GM12872 (cell line): ENCODE measurements at regions not wholly inside any gene's neighbourhood (a gene's known extent, or its start where the extent isn't known, plus 50 kb on each side); places are given as distances from the start of the nearest gene placed in this dataset.

Experiments
- CTCF ChIP-seq: IDR thresholded peaks from 3 replicates; pipeline ENCODE4 v1.5.1; 2011; ENCODE audit warnings: low read depth, mild to moderate bottlenecking, low read length, moderate library complexity; ENCODE audit not compliant: insufficient read depth

GRCh38 chr22:27560781-27561180 lies 240.8 kb downstream of the MN1 start:
- no peak for TF ChIP-seq CTCF

DNA sequence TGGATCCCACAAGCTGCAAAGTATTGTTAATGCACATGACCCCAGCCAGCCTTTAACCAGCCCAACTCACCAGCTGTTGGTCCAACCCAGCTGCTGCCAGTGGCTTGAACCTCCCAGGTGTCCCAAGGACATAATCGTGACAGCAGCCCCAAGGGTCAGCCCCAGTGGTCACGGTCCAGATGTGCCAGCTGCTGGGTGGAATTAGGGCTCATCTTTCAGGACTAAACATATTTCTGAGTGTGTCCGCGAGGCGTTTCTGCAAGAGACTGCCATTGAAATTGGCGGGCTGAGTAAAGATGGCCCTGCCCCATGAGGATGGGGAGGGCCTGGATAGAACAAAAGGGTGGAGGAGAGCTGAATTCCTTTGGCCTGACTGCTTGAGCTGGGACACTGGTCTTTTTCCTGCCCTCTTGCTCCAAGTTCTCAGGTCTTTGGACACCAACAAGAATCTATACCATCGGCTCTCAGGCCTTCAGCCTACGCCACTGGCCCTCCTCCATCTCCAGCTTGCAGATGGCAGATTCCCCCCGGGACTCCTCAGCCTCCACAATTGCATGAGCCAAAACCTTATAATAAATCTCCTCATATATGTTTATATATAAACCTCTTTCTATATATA lies 240.2 kb downstream of the MN1 start:
- TF ChIP-seq CTCF, result no peak

DNA sequence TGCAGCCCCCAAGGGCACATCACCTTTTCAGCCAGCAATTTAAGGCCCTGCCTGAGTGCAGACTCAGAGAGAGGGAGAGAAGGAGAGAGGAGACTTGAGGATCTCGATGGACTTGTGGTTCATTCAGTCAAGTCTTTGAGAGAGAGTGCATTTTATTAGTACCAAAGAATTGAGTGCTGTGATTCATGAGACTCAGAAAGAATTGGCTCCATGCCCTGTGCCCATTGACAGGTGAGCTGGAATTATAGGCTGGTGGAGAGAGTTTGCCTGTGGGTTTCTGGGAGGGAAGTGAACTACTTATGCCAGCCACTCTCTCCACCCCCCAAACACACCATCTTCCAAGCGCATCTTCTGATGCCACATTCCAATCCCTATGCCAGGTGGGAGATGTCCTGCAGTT lies 236.8 kb downstream of the MN1 start:
- TF ChIP-seq CTCF, result no peak

- no peak for TF ChIP-seq CTCF
Measured at GRCh38 chr22:27566602-27567001, 235.0 kb downstream of the MN1 start.

DNA sequence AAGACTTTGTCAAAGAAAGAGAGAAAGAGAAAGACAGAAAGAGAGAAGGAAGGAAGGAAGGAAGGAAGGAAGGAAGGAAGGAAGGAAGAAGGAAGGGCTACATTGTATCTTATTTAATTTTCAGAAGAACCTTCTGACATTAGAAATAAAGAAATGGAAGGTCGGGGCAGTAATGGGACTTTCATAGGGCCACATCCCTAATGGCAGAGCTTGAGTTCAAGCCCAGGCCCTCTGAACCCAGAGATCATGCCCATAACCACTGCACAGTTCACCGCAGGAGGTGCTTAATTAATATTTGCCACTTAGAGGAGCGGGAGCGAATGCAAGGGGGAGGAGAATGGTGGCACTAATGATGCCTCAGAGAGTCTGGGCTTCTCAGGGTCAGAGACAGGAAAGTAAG lies 233.3 kb downstream of the MN1 start:
- no peak for TF ChIP-seq CTCF

DNA sequence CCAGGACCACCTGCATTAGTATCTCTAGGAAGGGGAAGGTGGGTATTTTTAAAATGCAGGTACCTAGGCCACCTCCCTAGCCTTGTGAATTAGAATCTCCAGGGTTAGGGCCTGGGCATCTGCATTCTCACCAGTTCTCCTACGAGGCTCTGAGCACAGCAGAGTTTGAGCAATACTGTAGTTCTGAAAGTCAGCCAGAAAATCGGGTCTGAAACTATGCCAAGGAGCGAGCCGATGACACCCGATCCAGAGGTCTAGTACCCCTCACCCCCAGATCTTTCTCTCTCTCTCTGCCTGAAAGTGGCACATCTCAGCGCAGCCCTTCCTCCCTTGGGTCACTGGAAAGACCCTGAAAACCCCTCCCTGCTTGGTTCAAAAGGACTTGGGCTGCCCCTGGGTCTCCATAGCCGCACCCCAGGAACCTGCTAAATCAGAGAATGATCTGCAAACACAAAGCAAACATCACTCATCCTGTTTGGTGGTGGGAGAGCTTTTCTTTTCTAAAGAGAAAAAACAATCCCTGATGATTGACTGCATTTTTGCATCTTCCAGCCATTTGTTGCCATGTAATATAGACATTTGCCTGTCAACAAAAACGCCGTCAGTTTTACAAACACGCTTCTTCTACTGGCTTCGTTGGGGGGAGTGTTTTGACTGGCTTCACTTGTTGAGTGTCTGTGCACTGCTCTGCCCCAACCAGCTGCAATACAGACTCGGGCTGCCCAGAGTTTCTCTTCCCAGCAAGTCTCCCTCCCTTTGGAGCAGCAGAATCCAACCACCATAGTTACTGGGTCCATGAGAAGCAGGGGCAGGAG lies 229.9 kb downstream of the MN1 start:
- TF ChIP-seq CTCF, result no peak

- TF ChIP-seq CTCF, result no peak
Measured at GRCh38 chr22:27572278-27572666, 229.3 kb downstream of the MN1 start.
